C4-2B (cell line): ENCODE measurements at regions not wholly inside any gene's neighbourhood (a gene's known extent, or its start where the extent isn't known, plus 50 kb on each side); places are given as distances from the start of the nearest gene placed in this dataset.
A peak's percentile ranks its signal among the peaks of the same experiment; 100 is the strongest.

Source experiments
- CTCF ChIP-seq: fragments of 450-650 bp; conservative IDR thresholded peaks from 2 replicates; pipeline ENCODE4 v1.5.1; 2017; ENCODE audit warnings: mild to moderate bottlenecking
- ZFX ChIP-seq: fragments of 450-650 bp; IDR thresholded peaks from 2 replicates; pipeline ENCODE4 v1.6.1; 2017

- TF ChIP-seq CTCF = peak; percentile 18
- TF ChIP-seq ZFX = no peak
These were observed 192.5 kb downstream of the SHQ1 start for GRCh38 chr3:72655723-72656122.
